ENCODE measurements at regions not wholly inside any gene's neighbourhood (a gene's known extent, or its start where the extent isn't known, plus 50 kb on each side); places are given as distances from the start of the nearest gene placed in this dataset.

DNA sequence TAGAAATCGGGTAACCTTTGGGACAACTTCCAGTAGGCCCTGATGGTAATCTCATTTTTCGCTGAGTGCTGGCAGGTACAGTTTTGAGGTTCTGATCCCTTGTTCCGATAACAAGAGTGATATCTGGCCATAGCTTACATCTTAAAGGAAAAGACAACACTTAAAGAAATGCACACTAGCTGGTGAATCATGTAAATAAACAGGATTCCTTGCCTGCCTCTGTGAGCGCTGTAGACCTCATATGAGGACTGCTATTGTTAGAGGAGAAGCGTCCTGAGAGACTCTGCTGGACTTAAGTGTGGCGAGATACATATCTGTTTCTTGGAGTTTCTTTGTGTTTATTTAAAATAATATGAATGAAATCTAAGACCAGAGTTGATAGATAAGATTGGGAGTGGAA, 149.3 kb upstream of the SLC4A4 start:
- H3K27me3 ChIP-seq = no peaks in the 10 kb centered on the region
- no peak for TF ChIP-seq POLR2A (IDR thresholded peaks at IDR 0.05)
- no peak for TF ChIP-seq POLR2AphosphoS5 (IDR thresholded peaks at IDR 0.05)
- TF ChIP-seq, protein P1, sequence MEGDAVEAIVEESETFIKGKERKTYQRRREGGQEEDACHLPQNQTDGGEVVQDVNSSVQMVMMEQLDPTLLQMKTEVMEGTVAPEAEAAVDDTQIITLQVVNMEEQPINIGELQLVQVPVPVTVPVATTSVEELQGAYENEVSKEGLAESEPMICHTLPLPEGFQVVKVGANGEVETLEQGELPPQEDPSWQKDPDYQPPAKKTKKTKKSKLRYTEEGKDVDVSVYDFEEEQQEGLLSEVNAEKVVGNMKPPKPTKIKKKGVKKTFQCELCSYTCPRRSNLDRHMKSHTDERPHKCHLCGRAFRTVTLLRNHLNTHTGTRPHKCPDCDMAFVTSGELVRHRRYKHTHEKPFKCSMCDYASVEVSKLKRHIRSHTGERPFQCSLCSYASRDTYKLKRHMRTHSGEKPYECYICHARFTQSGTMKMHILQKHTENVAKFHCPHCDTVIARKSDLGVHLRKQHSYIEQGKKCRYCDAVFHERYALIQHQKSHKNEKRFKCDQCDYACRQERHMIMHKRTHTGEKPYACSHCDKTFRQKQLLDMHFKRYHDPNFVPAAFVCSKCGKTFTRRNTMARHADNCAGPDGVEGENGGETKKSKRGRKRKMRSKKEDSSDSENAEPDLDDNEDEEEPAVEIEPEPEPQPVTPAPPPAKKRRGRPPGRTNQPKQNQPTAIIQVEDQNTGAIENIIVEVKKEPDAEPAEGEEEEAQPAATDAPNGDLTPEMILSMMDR (IDR thresholded peaks at IDR 0.05) = no peak
- TF ChIP-seq EP300 (IDR thresholded peaks at IDR 0.05) = no peak
- H3K4me3 ChIP-seq = no peak overlapping the region
- no peak for ATAC-seq
- H3K36me3 ChIP-seq = no peaks in the 10 kb centered on the region
- no peak overlapping the region for H3K27ac ChIP-seq
- peaks cover 0 to 28% (median 3%) of the 10 kb centered on the region in 3 donors for H3K4me1 ChIP-seq
- H3K9me3 ChIP-seq = no peaks in the 10 kb centered on the region
- WGBS, 2 donors (ENCODE audit: low coverage in 1 of 2) = 80 to 90% methylated on average over 6 of the region's 6 CpGs

DNA sequence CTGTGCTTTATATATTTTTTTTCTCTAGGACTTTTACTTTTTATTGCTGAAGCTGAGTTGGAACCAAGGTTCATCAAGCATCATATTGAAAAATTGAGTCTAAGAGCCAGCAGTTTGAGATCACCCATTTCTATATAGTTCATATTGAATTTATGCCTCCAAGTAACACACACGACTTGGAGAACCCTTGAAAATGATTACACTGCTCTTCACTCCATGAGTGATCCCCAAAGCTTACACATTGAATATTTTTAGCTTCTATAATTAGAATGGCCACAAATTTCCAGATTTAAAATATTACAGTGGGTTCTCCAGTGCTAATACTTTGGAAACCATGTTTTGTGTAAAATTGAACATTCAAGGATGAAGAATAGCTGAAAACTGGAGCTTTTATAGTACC, 144.4 kb upstream of the SLC4A4 start:
- Histone ChIP-seq H3K36me3 (no peaks in the 10 kb centered on the region), H3K27me3 (no peaks in the 10 kb centered on the region), H3K27ac (no peak overlapping the region), H3K9me3 (no peaks in the 10 kb centered on the region), H3K4me3 (no peak overlapping the region), H3K4me1 (no peaks in the 10 kb centered on the region)
- TF ChIP-seq, protein P1 (IDR thresholded peaks at IDR 0.05) = no peak
- TF ChIP-seq POLR2AphosphoS5 (IDR thresholded peaks at IDR 0.05) (no peak), POLR2A (IDR thresholded peaks at IDR 0.05) (no peak), EP300 (IDR thresholded peaks at IDR 0.05) (no peak)
- no peak for ATAC-seq
- WGBS, 2 donors (ENCODE audit: low coverage in 1 of 2) = 75 to 86% methylated on average over 1 of the region's 1 CpG

DNA sequence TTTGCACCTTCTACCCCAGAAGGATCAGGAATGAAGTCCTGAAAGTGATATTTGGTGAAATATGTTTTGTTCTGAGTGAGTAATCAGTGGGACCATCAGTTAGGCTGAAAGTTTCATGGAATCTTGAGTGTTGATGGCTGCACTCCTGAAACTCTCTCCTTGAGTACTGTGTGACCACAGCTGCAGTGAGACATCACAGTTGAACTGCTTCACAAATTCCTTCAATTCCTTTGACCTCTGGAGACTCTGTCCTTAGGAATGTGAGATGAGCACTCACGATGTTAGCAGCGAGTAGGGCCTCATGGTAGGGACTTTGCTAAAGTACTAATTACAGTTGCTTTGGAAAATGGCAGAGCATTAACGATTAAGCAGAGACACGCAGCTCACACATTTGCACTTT, 142.9 kb upstream of the SLC4A4 start:
- no peaks in the 10 kb centered on the region for H3K4me1 ChIP-seq
- H3K4me3 ChIP-seq = no peak overlapping the region
- H3K27me3 ChIP-seq = no peaks in the 10 kb centered on the region
- ATAC-seq = no peak
- H3K27ac ChIP-seq = no peak overlapping the region
- no peaks in the 10 kb centered on the region for H3K36me3 ChIP-seq
- TF ChIP-seq EP300 (IDR thresholded peaks at IDR 0.05) = no peak
- TF ChIP-seq, protein P1 (IDR thresholded peaks at IDR 0.05) = no peak
- no peak for TF ChIP-seq POLR2AphosphoS5 (IDR thresholded peaks at IDR 0.05)
- TF ChIP-seq POLR2A (IDR thresholded peaks at IDR 0.05) = no peak
- H3K9me3 ChIP-seq = no peaks in the 10 kb centered on the region
- WGBS, 2 donors (ENCODE audit: low coverage in 1 of 2) = 75 to 81% methylated on average over 2 of the region's 4 CpGs

DNA sequence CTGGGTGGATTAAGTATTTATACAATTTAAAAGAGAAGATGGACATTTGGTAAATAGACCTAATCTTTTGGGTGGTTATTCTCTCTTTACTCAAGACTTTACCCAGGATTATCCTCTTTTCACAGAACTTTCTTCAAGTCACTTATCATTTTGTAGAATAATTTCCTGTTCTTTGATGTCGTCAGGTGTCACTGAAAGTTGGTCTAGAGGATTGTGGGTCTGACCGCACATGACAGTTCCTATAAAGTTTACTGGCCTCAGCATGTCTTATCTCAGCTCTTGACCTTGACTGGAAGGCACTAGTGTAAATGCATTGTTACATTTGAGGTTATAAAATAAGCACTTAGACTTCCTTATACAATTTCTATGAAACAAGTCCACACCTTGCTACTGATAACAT, 139.9 kb upstream of the SLC4A4 start:
- H3K27me3 ChIP-seq = no peaks in the 10 kb centered on the region
- WGBS, 2 donors (ENCODE audit: low coverage in 1 of 2) = 86 to 89% methylated on average over 2 of the region's 2 CpGs
- H3K27ac ChIP-seq = no peak overlapping the region
- no peak overlapping the region for H3K4me3 ChIP-seq
- no peak for ATAC-seq
- H3K36me3 ChIP-seq = no peaks in the 10 kb centered on the region
- TF ChIP-seq POLR2AphosphoS5 (IDR thresholded peaks at IDR 0.05) (no peak), POLR2A (IDR thresholded peaks at IDR 0.05) (no peak), EP300 (IDR thresholded peaks at IDR 0.05) (no peak)
- TF ChIP-seq, protein P1 (IDR thresholded peaks at IDR 0.05) = no peak
- no peaks in the 10 kb centered on the region for H3K9me3 ChIP-seq
- no peaks in the 10 kb centered on the region for H3K4me1 ChIP-seq

DNA sequence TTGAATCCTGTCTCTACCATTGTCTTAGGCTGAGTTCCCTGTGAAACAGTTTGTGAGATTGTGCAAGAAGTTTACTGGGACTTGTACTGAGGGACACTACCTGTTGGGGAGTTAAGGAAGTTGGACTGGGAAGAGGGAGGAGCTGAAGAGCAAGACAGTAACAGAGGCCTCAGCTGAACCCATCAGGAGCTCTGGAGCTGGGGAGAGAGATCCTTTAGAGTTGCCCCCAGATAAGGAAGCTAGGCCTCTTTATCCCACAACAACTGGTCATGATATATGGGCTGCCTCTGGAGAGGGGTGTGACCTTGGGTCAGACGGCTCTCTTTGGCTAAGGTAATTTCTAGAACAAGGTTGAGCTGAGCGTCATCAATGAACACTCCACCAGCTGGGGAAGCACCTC, 137.8 kb upstream of the SLC4A4 start:
- Histone ChIP-seq H3K27me3 (no peaks in the 10 kb centered on the region), H3K4me1 (no peaks in the 10 kb centered on the region), H3K36me3 (no peaks in the 10 kb centered on the region), H3K9me3 (no peaks in the 10 kb centered on the region), H3K27ac (no peak overlapping the region), H3K4me3 (no peak overlapping the region)
- no peak for ATAC-seq
- WGBS, 2 donors (ENCODE audit: low coverage in 1 of 2) = 43 to 73% methylated on average over 1 of the region's 2 CpGs
- TF ChIP-seq POLR2A (IDR thresholded peaks at IDR 0.05) (no peak), POLR2AphosphoS5 (IDR thresholded peaks at IDR 0.05) (no peak), EP300 (IDR thresholded peaks at IDR 0.05) (no peak)
- TF ChIP-seq, protein P1 (IDR thresholded peaks at IDR 0.05) = no peak

All from gastroesophageal sphincter (tissue), 4 donors.